Right lobe of liver (tissue), 4 donors: ENCODE measurements at regions not wholly inside any gene's neighbourhood (a gene's known extent, or its start where the extent isn't known, plus 50 kb on each side); places are given as distances from the start of the nearest gene placed in this dataset.

Experiments
- CTCF ChIP-seq, 4 donors: fragments of 200-600 bp in 3 of 4; fragments of 450-650 bp in 1 of 4; IDR thresholded peaks; one replicate each; pipeline versions ENCODE4 v1.5.1 to v1.8.0; 2016 to 2022; ENCODE audit warnings: antibody characterized with exemption in 4 of 4, mild to moderate bottlenecking in 2 of 4
- POLR2A ChIP-seq: fragments of 450-650 bp; IDR thresholded peaks from one replicate; pipeline ENCODE4 v1.6.1; 2017; ENCODE audit warnings: antibody characterized with exemption, mild to moderate bottlenecking
- donor health status: DM: no; HTN: no; CAD: no.
- donor health status: DM: no; HTN: no; CAD: no.
- donor health status: DM: no; HTN: yes; CAD: no.

- TF ChIP-seq CTCF (IDR thresholded peaks at IDR 0.05) (no peak), POLR2A (no peak)
These were observed 767.6 kb upstream of the EEF2KMT start for GRCh38 chr16:5865236-5865635.
